HUES48 (cell line): ENCODE measurements at regions not wholly inside any gene's neighbourhood (a gene's known extent, or its start where the extent isn't known, plus 50 kb on each side); places are given as distances from the start of the nearest gene placed in this dataset.

ENCODE experiments used
- H3K27ac ChIP-seq: one replicate; pipeline ENCODE4 v1.7.0; 2013; ENCODE audit warnings: low read depth, low read length, inconsistent platforms
- H3K27me3 ChIP-seq: 2 replicates; pipeline ENCODE4 v1.6.1; 2013; ENCODE audit warnings: mild to moderate bottlenecking, low read length; ENCODE audit not compliant: control insufficient read depth, insufficient read depth
- H3K36me3 ChIP-seq: 2 replicates; pipeline ENCODE4 v1.6.1; 2013; ENCODE audit warnings: low read length; ENCODE audit not compliant: control insufficient read depth, insufficient read depth
- H3K4me1 ChIP-seq: 2 replicates; pipeline ENCODE4 v1.6.1; 2013; ENCODE audit warnings: mild to moderate bottlenecking, low read length; ENCODE audit not compliant: control insufficient read depth, insufficient read depth
- H3K4me3 ChIP-seq: 2 replicates; pipeline ENCODE4 v1.5.1; 2013; ENCODE audit warnings: mild to moderate bottlenecking, low read depth, low read length
- H3K9ac ChIP-seq: 2 replicates; pipeline ENCODE4 v1.6.1; 2013; ENCODE audit warnings: mild to moderate bottlenecking, low read depth, low read length, moderate library complexity
- H3K9me3 ChIP-seq: 2 replicates; pipeline ENCODE4 v1.6.1; 2013; ENCODE audit warnings: low read length; ENCODE audit not compliant: control insufficient read depth, insufficient read depth

DNA sequence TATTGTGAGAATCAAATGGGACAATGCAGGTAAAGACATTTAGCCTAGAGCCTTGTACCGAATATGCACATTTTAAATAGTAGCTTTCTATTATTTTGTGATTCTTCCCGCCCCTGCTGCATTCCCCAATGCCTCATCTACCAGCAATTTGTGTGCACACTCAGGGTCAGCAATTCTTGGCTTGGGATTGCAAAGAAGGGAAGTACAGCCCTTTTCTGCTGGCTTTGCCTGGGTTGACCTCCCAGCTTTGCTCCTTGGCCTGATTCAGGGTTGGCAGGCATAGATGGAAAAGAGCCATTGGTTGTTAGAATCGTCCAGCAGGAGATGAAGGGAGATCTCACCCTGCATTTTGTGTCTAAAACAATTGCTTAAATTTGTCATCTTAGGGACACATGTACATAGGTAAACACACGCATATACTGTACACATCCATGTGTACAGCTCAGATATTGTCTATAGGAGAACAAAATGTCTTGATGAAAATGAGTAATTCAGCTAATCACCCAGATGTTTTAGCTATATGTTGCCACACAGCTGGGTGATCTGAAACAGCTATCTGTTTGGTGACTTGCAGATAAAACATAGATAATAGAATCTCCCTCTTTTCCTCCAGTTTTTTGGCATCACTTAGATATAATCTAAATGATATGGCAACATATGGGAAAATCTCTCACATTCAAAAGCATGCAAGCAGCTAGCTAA is 340.9 kb upstream of the TBL1XR1 start:
- Histone ChIP-seq H3K4me3 (no peak overlapping the region), H3K36me3 (no peaks in the 10 kb centered on the region), H3K27me3 (no peaks in the 10 kb centered on the region), H3K4me1 (peaks cover 34% of the 10 kb centered on the region), H3K9ac (no peak overlapping the region; the same call in 1 of the 2 replicates), H3K27ac (peak overlapping the region; percentile 52), H3K9me3 (no peaks in the 10 kb centered on the region)

DNA sequence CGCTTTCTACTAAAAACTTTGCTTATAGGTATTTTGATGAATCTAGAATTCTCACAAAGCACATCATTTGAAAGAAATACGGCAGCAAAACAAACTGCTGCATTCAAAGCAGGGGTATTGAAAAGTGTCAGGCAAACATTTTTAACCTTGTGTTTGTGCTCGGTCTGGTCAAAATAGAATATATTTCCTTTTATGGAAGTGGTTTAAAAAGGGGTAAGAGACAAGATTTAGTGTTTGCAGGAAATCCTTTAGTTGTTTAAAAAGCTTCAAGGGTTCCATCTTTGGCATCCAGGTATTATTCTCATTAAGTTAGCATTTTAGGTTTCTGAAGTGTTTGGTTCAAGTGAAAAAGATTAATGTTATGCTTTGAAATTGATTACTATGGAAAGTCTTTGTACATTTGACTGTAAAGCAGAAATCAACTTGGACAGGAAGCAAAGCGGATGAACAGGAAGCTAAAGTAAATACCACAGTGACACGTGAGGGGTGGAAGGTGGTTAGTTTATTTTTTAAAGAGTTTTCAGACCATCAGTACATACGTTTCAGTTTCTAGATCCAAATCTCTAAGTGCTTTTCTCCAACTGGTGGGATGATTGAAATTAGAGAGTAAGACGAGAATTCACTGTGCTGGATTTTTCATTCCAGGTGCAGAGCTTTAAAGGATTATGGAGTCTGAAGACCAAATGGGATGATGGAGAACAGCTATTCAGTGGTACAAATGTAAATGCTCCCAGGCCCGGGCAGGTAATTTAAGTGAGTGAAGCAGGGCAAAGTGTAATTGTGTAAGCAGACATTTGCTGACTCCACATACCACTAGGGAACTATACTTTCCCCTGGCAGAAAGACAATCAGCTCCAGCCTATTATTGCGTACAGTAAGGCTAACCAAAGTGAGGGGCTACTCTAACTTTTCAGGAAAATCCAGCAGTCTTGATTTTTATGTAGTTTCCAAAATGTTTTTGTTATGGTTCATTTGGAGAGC is 341.8 kb upstream of the TBL1XR1 start:
- H3K4me3 ChIP-seq = no peak overlapping the region
- no peak overlapping the region for H3K9ac ChIP-seq

DNA sequence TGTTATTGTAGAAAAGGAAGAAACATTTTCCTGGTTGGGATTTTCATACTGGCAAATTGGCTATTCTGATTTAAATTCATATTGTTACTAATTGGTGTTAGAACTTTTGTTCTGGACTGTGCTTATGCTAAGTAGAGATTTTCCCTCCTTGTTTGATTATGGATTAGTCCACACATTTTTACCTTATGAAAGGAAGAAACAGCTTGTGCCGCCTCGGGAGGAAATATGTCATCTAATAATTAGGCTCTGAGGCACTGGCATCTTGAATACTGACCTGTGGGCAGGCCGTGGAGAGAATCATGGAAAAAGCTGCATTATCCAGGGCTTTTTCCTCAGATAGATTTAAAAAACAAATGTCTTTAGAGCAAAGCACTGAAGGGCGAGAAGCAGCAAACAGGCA is 344.3 kb upstream of the TBL1XR1 start:
- Histone ChIP-seq H3K36me3 (no peaks in the 10 kb centered on the region), H3K9ac (no peak overlapping the region), H3K4me1 (peaks cover 34% of the 10 kb centered on the region), H3K9me3 (no peaks in the 10 kb centered on the region), H3K4me3 (no peak overlapping the region), H3K27me3 (no peaks in the 10 kb centered on the region), H3K27ac (no peak overlapping the region)

More for the DNA sequence above, 341.8 kb upstream of the TBL1XR1 start:
- no peak overlapping the region for H3K27ac ChIP-seq
- no peaks in the 10 kb centered on the region for H3K9me3 ChIP-seq
- H3K4me1 ChIP-seq = peaks cover 34% of the 10 kb centered on the region
- H3K27me3 ChIP-seq = no peaks in the 10 kb centered on the region
- no peaks in the 10 kb centered on the region for H3K36me3 ChIP-seq

DNA sequence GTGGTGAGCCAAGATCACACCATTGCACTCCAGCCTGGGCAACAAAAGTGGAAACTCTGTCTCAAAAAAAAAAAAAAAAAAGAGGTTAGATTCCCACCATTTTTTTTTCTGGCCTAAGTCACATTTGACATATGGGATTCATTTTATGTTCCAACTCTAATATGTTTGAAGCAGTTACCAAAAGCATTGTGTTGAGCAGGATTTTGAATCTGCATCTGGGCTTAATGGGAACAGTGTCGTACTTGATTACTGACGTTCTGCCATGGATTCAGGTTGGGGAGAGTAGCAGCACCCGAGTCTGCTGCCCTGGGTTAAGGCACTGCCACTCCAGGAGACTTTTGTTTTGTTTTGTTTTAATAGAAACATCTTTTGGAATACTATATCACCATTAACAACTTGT is 348.7 kb upstream of the TBL1XR1 start:
- Histone ChIP-seq H3K4me3 (no peak overlapping the region), H3K4me1 (peaks cover 10% of the 10 kb centered on the region; the same call in 1 of the 2 replicates), H3K27ac (no peak overlapping the region), H3K9ac (no peak overlapping the region), H3K9me3 (no peaks in the 10 kb centered on the region), H3K36me3 (no peaks in the 10 kb centered on the region), H3K27me3 (no peaks in the 10 kb centered on the region)

DNA sequence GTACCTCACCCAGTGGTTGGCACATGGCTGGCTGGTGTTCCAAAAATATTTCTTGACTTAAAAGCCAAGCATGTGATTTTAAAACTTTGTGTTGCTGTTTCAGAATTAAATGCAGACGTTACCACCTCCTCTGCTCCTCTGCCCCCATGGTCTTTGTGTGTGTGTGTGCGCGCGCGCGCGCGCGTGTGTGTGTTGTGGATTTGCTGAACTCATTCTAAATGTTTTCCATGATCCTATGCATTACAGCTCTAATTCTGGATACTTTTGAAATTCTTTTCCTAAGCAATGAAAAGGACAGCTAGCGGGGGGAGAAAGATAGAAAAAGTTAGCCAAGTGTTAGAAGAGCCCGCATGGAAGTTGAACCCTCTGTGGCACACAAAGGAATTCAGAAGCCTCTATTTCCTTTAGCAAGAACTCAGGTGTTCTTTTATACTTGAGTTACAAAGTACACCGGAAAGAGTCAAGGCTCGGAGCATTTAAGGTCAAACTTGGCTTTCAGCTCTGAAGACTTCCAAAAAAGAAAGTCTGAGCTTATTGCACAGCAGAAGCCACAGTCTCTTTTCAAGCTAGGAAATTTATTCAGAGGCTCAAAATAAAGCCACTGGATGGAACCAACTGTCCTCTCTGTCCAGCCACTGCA is 350.5 kb upstream of the TBL1XR1 start:
- H3K9me3 ChIP-seq = no peaks in the 10 kb centered on the region
- no peak overlapping the region for H3K27ac ChIP-seq
- no peak overlapping the region for H3K9ac ChIP-seq
- 0 out of 2 replicates have a peak, but pooled peaks cover under 1% of the 10 kb centered on the region for H3K4me1 ChIP-seq
- no peaks in the 10 kb centered on the region for H3K27me3 ChIP-seq
- H3K4me3 ChIP-seq = no peak overlapping the region
- no peaks in the 10 kb centered on the region for H3K36me3 ChIP-seq

DNA sequence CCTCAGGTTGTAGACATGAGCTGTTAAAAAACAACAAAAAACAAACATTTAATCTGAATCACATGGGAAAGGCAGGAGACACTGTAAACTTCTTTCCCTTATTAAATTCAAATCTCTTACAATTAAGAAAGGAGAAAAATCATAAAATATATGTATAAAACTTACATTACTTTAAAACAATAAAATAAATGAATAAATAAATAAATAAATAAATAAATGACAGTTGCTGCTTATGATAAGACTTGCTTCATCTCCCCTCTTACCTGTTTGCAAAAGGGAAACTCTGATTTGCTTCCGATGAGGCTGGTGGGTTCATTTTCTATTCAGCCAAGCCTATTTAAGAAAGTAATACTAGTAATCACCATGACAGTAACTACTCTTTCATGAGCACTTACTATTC is 353.4 kb upstream of the TBL1XR1 start:
- peaks cover 25% of the 10 kb centered on the region for H3K4me1 ChIP-seq
- no peak overlapping the region for H3K4me3 ChIP-seq
- no peak overlapping the region for H3K27ac ChIP-seq
- H3K36me3 ChIP-seq = no peaks in the 10 kb centered on the region
- H3K27me3 ChIP-seq = no peaks in the 10 kb centered on the region
- no peaks in the 10 kb centered on the region for H3K9me3 ChIP-seq
- no peak overlapping the region for H3K9ac ChIP-seq

DNA sequence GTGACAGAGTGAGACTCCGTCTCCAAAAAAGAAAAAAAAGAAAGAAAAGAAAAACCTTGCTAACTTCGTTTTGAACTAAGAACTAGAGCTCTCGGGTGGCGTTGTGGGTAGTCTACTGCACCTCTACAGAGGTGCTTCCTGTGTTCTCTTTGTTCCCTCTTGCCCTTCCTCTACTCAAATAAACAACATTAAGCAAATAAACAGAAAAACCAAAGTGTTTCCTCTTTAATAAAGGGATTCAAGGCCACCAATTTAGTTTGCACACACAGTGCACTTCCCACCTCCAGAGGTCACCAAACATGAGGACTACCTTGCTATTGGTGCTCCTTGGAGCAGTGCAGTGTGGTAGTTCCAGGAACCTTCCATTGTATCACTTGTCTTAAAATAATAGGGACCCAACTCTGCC is 354.2 kb upstream of the TBL1XR1 start:
- no peak overlapping the region for H3K4me3 ChIP-seq
- peaks cover 32% of the 10 kb centered on the region for H3K4me1 ChIP-seq
- no peaks in the 10 kb centered on the region for H3K27me3 ChIP-seq
- no peaks in the 10 kb centered on the region for H3K36me3 ChIP-seq
- H3K27ac ChIP-seq = no peak overlapping the region
- H3K9ac ChIP-seq = no peak overlapping the region
- H3K9me3 ChIP-seq = no peaks in the 10 kb centered on the region

DNA sequence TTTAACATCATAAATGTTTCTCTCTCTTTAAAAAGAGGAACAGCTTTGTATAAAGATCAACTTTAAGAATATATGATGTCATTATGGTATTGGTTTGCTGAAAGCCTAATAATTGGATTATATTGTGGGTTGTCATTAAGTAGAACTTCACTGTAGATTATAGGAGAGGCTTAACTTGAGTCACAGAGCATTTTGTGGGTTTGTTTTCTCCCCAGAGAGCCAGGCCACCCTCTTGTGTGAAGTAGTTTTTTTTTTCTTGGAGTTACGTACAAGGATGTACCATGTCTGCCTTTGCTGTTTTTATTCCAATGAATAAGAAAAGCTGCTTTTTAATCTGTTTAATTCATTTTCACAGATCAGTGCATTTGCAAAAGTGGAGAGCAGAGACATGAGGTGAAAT is 354.8 kb upstream of the TBL1XR1 start:
- Histone ChIP-seq H3K27ac (no peak overlapping the region), H3K36me3 (no peaks in the 10 kb centered on the region), H3K9ac (no peak overlapping the region), H3K4me3 (no peak overlapping the region), H3K4me1 (peaks cover 36% of the 10 kb centered on the region), H3K9me3 (no peaks in the 10 kb centered on the region), H3K27me3 (no peaks in the 10 kb centered on the region)

DNA sequence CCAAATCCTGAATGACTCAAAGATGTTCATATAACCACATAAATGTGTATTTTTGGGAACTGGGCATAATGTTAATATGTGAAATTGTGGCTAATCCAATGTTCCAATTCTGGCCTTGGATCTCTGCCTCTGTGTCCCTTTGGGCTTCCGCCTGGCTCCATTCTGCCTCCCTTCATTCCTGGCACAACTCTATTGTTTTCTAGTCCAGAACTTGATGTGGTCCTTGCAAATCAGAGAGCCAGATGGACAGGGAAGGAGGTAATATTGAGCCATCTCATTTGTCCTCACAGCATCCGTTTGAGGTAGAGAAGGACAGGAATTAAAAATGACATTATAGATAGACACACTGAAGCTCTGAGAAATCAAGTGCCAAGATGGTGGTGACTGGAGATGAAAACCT is 355.7 kb upstream of the TBL1XR1 start:
- Histone ChIP-seq H3K27ac (no peak overlapping the region), H3K9me3 (no peaks in the 10 kb centered on the region), H3K36me3 (no peaks in the 10 kb centered on the region), H3K4me1 (peaks cover 36% of the 10 kb centered on the region), H3K27me3 (no peaks in the 10 kb centered on the region), H3K9ac (no peak overlapping the region), H3K4me3 (no peak overlapping the region)

DNA sequence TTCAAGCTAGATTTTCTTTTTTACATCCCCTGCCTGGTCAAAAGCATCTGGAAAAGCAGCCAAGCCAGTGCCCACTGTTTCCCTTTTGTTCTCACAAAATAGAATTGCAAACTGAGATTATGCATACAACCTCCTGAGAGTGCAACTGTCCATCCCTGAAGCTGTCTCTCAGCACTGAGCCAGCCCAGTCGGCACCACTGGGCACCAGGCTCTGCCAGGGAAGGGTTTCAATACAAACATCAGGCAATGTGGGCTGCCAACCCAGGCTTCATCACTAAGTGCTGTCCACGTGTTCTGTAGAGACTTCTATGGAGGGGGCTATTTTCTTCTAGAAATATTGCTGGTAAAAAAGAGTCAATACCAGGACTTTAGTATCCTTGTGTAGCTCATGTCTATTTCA is 356.3 kb upstream of the TBL1XR1 start:
- Histone ChIP-seq H3K27ac (no peak overlapping the region), H3K9ac (no peak overlapping the region), H3K9me3 (no peaks in the 10 kb centered on the region), H3K4me3 (no peak overlapping the region), H3K36me3 (no peaks in the 10 kb centered on the region), H3K27me3 (no peaks in the 10 kb centered on the region), H3K4me1 (peaks cover 36% of the 10 kb centered on the region)
